ENCODE measurements at regions not wholly inside any gene's neighbourhood (a gene's known extent, or its start where the extent isn't known, plus 50 kb on each side); places are given as distances from the start of the nearest gene placed in this dataset.

GRCh38 chr15:95853350-95853749 is 477.1 kb upstream of the NR2F2 start:
- TF ChIP-seq CTCF (IDR thresholded peaks at IDR 0.05), result no peak

GRCh38 chr15:95857124-95857757 is 473.3 kb upstream of the NR2F2 start:
- TF ChIP-seq CTCF (IDR thresholded peaks at IDR 0.05), result no peak

- no peak for TF ChIP-seq CTCF (IDR thresholded peaks at IDR 0.05)
Measured at GRCh38 chr15:95857758-95858157, 472.7 kb upstream of the NR2F2 start.

- no peak for TF ChIP-seq CTCF (IDR thresholded peaks at IDR 0.05)
Measured at GRCh38 chr15:95860406-95860805, 470.1 kb upstream of the NR2F2 start.

- TF ChIP-seq CTCF (IDR thresholded peaks at IDR 0.05), result no peak
Measured at GRCh38 chr15:95864467-95864886, 466.0 kb upstream of the NR2F2 start.

- no peak for TF ChIP-seq CTCF (IDR thresholded peaks at IDR 0.05)
Measured at GRCh38 chr15:95865330-95865739, 465.2 kb upstream of the NR2F2 start.

GRCh38 chr15:95866711-95867440 is 463.6 kb upstream of the NR2F2 start:
- no peak for TF ChIP-seq CTCF (IDR thresholded peaks at IDR 0.05)
